Adrenal gland (tissue), 9 donors: ENCODE measurements at regions not wholly inside any gene's neighbourhood (a gene's known extent, or its start where the extent isn't known, plus 50 kb on each side); places are given as distances from the start of the nearest gene placed in this dataset.

ENCODE experiments used
- DNase-seq, 7 donors: peaks; one replicate each; pipeline ENCODE4 v3.0.0-alpha.2; 2019 to 2020
- H3K27ac ChIP-seq, 5 donors: fragments of 200-600 bp; sonication (generic) in 4 of 5; 1 replicate in 3 of 5; 2 replicates in 2 of 5; pipeline versions ENCODE4 v1.5.1 to v1.8.0; 2016 to 2020; ENCODE audit warnings: mild to moderate bottlenecking in 1 of 5
- H3K27me3 ChIP-seq: fragments of 200-600 bp; 2 replicates; pipeline ENCODE4 v1.8.0; 2021
- H3K36me3 ChIP-seq, 2 donors: fragments of 200-600 bp; replicated peaks in 1 of 2; 1 replicate in 1 of 2; 2 replicates in 1 of 2; pipeline versions ENCODE4 v1.5.1 to v1.8.0; 2018 to 2022
- H3K4me1 ChIP-seq, 2 donors: fragments of 200-600 bp; replicated peaks in 1 of 2; 1 replicate in 1 of 2; 2 replicates in 1 of 2; pipeline versions ENCODE4 v1.5.1 to v1.8.0; 2018 to 2021
- H3K4me3 ChIP-seq, 4 donors: fragments of 200-600 bp; sonication (generic) in 3 of 4; one replicate each; pipeline ENCODE4 v1.5.1; 2016 to 2018
- H3K9me3 ChIP-seq, 3 donors: fragments of 200-600 bp; sonication (generic) in 1 of 3; replicated peaks in 1 of 3; 1 replicate in 2 of 3; 2 replicates in 1 of 3; pipeline versions ENCODE4 v1.5.1 to v1.8.0; 2016 to 2021
- CTCF ChIP-seq, 6 experiments: fragments of 450-650 bp in 4 of 6; fragments of 200-600 bp in 2 of 6; sonication (generic) in 1 of 6; IDR thresholded peaks; 1 replicate in 5 of 6; 2 replicates in 1 of 6; pipeline versions ENCODE4 v1.5.1 to v1.8.0; 2016 to 2021; ENCODE audit warnings: antibody characterized with exemption in 6 of 6, mild to moderate bottlenecking in 2 of 6, moderate library complexity in 1 of 6
- POLR2A ChIP-seq, 2 donors: fragments of 450-650 bp; IDR thresholded peaks; one replicate each; pipeline ENCODE4 v1.6.1; 2017; ENCODE audit warnings: antibody characterized with exemption in 2 of 2, mild to moderate bottlenecking in 2 of 2, moderate library complexity in 1 of 2
- WGBS, 4 donors: extraction: QIAGEN DNeasy Blood & Tissue Kit in 2 of 4; methylation state at CpG; one replicate each; pipeline versions ENCODE4 v1.1.5 to v1.1.7; 2013 to 2017; 5-methylcytosine and 5-hydroxymethylcytosine counted together
- intact Hi-C, 2 donors: fragments of 100-400 bp; cut with DNase I; formaldehyde crosslinking; loops; one replicate each; pipeline versions ENCODE4 v1.14.1 to v1.15.0; 2022 to 2023
- donor health status: healthy with polysubstance abuse.
- donor health status: Bipolar disorder and iron deficiency.
- donor health status: DM: yes; HTN: yes; CAD: no.
- donor health status: DM: no; HTN: no; CAD: no.
- donor health status: DM: no; HTN: no; CAD: no.

- Histone ChIP-seq H3K27me3 (no peaks in the 10 kb centered on the region), H3K4me3 (no peak overlapping the region), H3K36me3 (no peaks in the 10 kb centered on the region), H3K9me3 (peaks cover 0 to 15% (median 0%) of the 10 kb centered on the region in 3 donors), H3K27ac (no peak overlapping the region), H3K4me1 (no peaks in the 10 kb centered on the region)
- TF ChIP-seq CTCF (IDR thresholded peaks at IDR 0.05) (no peak), POLR2A (IDR thresholded peaks at IDR 0.05) (no peak)
- DNase-seq = no peak
- intact Hi-C loops = no loop called here
Observed at GRCh38 chr12:76201758-76202157, 117.3 kb upstream of the NAP1L1 start.

- DNase-seq = no peak
- TF ChIP-seq POLR2A (IDR thresholded peaks at IDR 0.05) (no peak), CTCF (IDR thresholded peaks at IDR 0.05) (no peak)
- intact Hi-C loops = no loop called here
- Histone ChIP-seq H3K9me3 (peaks cover 0 to 15% (median 0%) of the 10 kb centered on the region in 3 donors), H3K27me3 (no peaks in the 10 kb centered on the region), H3K27ac (no peak overlapping the region), H3K4me3 (no peak overlapping the region), H3K4me1 (no peaks in the 10 kb centered on the region), H3K36me3 (no peaks in the 10 kb centered on the region)
- 21 to 37% (median 30%) methylated on average over 2 of the region's 2 CpGs for WGBS, 4 donors
Observed at GRCh38 chr12:76201316-76201715, 116.8 kb upstream of the NAP1L1 start.

- H3K9me3 ChIP-seq = peaks cover 0 to 15% (median 0%) of the 10 kb centered on the region in 3 donors
- H3K4me3 ChIP-seq = no peak overlapping the region
- no peaks in the 10 kb centered on the region for H3K27me3 ChIP-seq
- no peaks in the 10 kb centered on the region for H3K36me3 ChIP-seq
- TF ChIP-seq CTCF (IDR thresholded peaks at IDR 0.05) (no peak), POLR2A (IDR thresholded peaks at IDR 0.05) (no peak)
- intact Hi-C loops = no loop called here
- H3K27ac ChIP-seq = no peak overlapping the region
- H3K4me1 ChIP-seq = no peaks in the 10 kb centered on the region
- no peak for DNase-seq
- WGBS, 4 donors = 72 to 84% (median 78%) methylated on average over 2 of the region's 2 CpGs
Observed at GRCh38 chr12:76199808-76200207, 115.3 kb upstream of the NAP1L1 start.

GRCh38 chr12:76198839-76199238 lies 114.4 kb upstream of the NAP1L1 start:
- Histone ChIP-seq H3K36me3 (no peaks in the 10 kb centered on the region), H3K27me3 (no peaks in the 10 kb centered on the region), H3K4me1 (no peaks in the 10 kb centered on the region), H3K27ac (no peak overlapping the region), H3K4me3 (no peak overlapping the region), H3K9me3 (peaks cover 0 to 15% (median 0%) of the 10 kb centered on the region in 3 donors)
- 82 to 98% (median 91%) methylated on average over 1 of the region's 1 CpG for WGBS, 4 donors
- no peak for DNase-seq
- intact Hi-C loops = no loop called here
- TF ChIP-seq CTCF (IDR thresholded peaks at IDR 0.05) = no peak
- TF ChIP-seq POLR2A (IDR thresholded peaks at IDR 0.05) = no peak
